Duodenal mucosa (tissue), 2 donors: ENCODE measurements at regions not wholly inside any gene's neighbourhood (a gene's known extent, or its start where the extent isn't known, plus 50 kb on each side); places are given as distances from the start of the nearest gene placed in this dataset.

Source experiments
- H3K27ac ChIP-seq: one replicate; pipeline ENCODE4 v1.7.0; 2013; ENCODE audit warnings: low read depth, low read length
- H3K27me3 ChIP-seq, 2 donors: one replicate each; pipeline ENCODE4 v1.7.0; 2013; ENCODE audit warnings: low read length in 2 of 2, control low read depth in 1 of 2; ENCODE audit not compliant: insufficient read depth in 2 of 2, control insufficient read depth in 1 of 2
- H3K36me3 ChIP-seq, 2 donors: one replicate each; pipeline ENCODE4 v1.7.0; 2013; ENCODE audit warnings: low read length in 2 of 2, control low read depth in 1 of 2; ENCODE audit not compliant: insufficient read depth in 2 of 2, control insufficient read depth in 1 of 2
- H3K4me1 ChIP-seq, 2 donors: one replicate each; pipeline ENCODE4 v1.7.0; 2013; ENCODE audit warnings: low read length in 2 of 2, control low read depth in 1 of 2; ENCODE audit not compliant: insufficient read depth in 2 of 2, control insufficient read depth in 1 of 2
- H3K4me3 ChIP-seq, 2 donors: one replicate each; pipeline ENCODE4 v1.7.0; 2013; ENCODE audit warnings: low read length in 2 of 2, low read depth in 1 of 2
- H3K9ac ChIP-seq, 2 donors: one replicate each; pipeline ENCODE4 v1.7.0; 2013; ENCODE audit warnings: low read length in 2 of 2, low read depth in 1 of 2
- H3K9me3 ChIP-seq, 2 donors: one replicate each; pipeline ENCODE4 v1.7.0; 2013; ENCODE audit warnings: low read length in 2 of 2, control low read depth in 1 of 2; ENCODE audit not compliant: control insufficient read depth in 1 of 2

DNA sequence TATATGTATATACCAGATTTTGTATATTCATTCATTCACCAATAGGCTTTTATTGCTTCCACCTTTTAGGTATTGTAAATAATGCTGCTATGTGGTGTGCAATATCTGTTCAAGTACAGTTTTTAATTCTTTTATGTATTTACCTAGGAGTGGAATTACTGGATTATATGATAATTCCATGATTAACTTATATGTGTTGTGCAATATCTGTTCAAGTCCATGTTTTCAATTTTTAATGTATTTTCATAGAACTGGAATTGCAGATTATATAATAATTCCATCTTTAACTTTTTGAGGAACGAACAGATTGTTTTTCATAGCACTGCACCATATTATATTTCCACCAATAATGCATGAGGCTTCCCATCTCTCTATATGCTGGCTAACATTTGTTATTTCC is 50.6 kb upstream of the L3MBTL4 start:
- Histone ChIP-seq H3K36me3 (no peaks in the 10 kb centered on the region), H3K4me1 (no peaks in the 10 kb centered on the region), H3K27ac (no peak overlapping the region), H3K9me3 (peaks cover 2 to 5% of the 10 kb centered on the region in 2 donors), H3K27me3 (no peaks in the 10 kb centered on the region), H3K9ac (no peak overlapping the region), H3K4me3 (no peak overlapping the region)

DNA sequence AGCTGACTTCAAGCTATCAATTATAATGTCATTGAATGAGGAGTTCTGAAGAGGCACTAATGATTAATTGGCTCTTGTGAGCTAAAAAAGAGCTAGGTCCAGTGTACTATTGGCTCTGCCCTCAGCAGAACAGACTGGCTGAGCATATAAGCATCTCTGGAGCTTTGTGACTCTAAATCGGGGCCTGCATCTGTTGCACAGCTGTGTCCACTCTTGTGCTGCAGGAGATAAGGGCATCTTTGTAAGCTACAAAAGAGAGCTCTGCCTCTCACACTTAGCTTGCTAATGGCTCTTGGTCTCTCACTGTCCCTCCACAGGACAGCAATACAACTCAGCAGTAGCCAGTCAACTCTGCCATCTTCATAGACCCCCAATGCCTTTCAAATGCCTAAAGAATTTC is 61.5 kb upstream of the L3MBTL4 start:
- H3K9me3 ChIP-seq = no peaks in the 10 kb centered on the region
- H3K27ac ChIP-seq = no peak overlapping the region
- H3K9ac ChIP-seq = no peak overlapping the region
- H3K4me1 ChIP-seq = no peaks in the 10 kb centered on the region
- no peak overlapping the region for H3K4me3 ChIP-seq
- H3K27me3 ChIP-seq = no peaks in the 10 kb centered on the region
- H3K36me3 ChIP-seq = no peaks in the 10 kb centered on the region

DNA sequence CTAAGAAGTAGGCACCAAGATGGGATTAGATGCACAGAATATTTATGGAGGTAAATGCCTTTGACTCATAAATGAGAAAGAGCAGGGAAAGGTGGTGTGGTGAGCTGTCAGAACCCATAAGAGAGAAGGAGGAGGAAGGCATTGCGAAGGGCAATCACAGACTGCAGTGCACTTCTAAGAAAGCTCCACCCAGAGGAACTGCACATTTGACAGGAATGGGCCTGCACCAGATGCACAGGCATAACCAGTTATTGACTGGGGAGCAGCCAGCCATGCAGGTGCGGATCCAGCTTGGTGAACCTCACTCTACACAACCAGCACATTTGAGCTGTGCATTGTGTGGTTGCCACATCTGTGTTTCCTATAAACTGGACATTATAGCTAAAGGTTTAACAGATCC is 62.2 kb upstream of the L3MBTL4 start:
- Histone ChIP-seq H3K27me3 (no peaks in the 10 kb centered on the region), H3K9ac (no peak overlapping the region), H3K9me3 (no peaks in the 10 kb centered on the region), H3K36me3 (no peaks in the 10 kb centered on the region), H3K4me1 (no peaks in the 10 kb centered on the region), H3K27ac (no peak overlapping the region), H3K4me3 (no peak overlapping the region)

DNA sequence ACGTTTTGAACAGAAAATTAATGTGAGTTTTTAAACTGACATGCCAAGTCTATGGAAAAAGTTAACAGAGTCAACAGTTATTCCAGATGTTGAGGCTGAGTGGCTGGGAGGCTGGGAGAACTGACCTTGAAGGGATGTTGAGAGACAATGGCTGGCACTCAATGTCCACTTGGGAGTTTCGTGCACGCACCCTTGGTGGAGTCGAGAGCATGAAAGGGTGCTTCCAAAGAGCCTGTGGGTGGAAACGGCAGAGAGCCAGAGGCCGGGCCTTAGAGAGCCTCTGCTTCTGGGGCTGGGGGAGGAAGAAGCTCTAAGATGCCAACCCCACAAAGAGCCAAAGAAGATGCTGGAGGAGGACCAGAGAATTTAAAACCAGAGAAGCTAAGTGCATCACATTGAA is 63.4 kb upstream of the L3MBTL4 start:
- Histone ChIP-seq H3K4me1 (no peaks in the 10 kb centered on the region), H3K9ac (no peak overlapping the region), H3K36me3 (no peaks in the 10 kb centered on the region), H3K9me3 (no peaks in the 10 kb centered on the region), H3K4me3 (no peak overlapping the region), H3K27ac (no peak overlapping the region), H3K27me3 (no peaks in the 10 kb centered on the region)

DNA sequence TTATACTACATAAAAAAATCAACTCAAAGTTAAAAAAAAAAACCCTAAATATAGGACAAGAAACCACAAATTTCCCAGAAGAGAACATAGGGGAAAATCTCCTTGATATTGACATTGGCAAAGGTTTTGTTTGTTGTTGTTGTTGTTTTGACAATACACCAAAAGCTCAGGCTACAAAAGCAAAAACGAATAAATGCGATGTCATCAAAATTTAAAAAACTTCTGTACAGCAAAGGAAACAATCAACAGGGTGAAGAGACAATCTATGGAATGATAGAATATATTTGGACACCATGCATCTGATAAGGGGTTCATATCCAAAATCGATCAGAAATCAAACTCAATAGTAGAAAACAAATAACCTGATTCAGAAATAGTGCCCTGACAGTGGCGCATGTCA is 65.0 kb upstream of the L3MBTL4 start:
- Histone ChIP-seq H3K4me1 (no peaks in the 10 kb centered on the region), H3K27me3 (no peaks in the 10 kb centered on the region), H3K36me3 (no peaks in the 10 kb centered on the region), H3K9me3 (no peaks in the 10 kb centered on the region), H3K9ac (no peak overlapping the region), H3K27ac (no peak overlapping the region), H3K4me3 (no peak overlapping the region)

DNA sequence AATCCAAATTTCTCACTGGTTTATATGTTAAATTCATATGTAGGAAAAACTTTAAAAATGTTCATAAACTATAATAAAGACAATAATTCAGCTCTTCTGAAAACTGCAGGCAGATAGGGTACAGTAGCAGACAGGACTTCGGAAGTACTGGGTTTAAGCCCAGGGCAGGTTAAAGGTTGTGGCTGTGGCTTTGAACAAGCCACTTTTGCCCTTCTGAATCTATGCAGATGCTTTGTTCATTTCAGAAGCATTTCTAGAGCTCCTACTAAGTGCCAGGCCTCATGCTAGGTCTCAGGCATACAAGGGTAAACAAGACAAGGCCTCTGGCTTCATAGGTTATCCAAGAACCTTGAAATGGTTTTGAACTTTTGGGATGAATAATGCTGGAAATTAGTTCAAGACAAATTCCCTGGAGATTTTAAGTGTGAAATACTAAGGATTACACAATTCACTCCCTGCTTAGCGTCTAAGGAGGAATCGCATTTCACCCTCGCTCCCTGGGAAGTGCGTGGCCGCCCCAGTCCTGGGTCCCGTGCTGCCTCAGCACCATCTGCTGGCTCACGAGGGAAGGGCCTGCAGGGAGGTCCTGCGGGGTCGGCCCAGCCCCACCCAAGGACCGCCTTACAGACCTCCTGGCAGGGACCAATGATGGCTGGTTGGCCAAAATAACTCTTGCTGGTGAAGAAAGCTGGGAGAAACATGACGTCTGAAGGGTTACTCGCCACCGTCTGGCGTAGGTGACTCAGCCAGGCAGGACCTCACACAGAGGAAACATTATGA is 67.7 kb upstream of the L3MBTL4 start:
- no peak overlapping the region for H3K9ac ChIP-seq
- no peaks in the 10 kb centered on the region for H3K9me3 ChIP-seq
- H3K27me3 ChIP-seq = peaks cover 0 to 3% of the 10 kb centered on the region in 2 donors
- H3K27ac ChIP-seq = no peak overlapping the region
- H3K36me3 ChIP-seq = no peaks in the 10 kb centered on the region
- H3K4me1 ChIP-seq = no peaks in the 10 kb centered on the region
- H3K4me3 ChIP-seq = no peak overlapping the region

DNA sequence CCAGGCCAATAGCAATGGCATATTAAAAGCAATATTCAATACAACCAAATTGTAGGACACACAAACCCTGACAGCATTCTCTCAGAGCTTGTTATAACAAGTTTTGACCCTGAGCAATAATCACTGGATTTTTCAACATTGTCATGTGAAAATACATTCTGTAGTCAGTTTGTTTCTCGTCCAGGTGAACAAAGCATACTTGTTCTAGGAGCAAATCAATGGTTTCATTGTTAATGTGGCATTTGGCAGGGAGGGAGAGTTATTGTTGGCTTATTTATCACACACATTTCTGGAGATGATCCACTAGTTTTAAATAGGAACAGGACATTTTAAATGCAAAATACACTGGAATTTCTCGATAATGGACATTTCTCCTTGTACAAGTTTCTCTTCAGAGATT is 69.9 kb upstream of the L3MBTL4 start:
- no peak overlapping the region for H3K27ac ChIP-seq
- no peak overlapping the region for H3K4me3 ChIP-seq
- no peak overlapping the region for H3K9ac ChIP-seq
- H3K36me3 ChIP-seq = no peaks in the 10 kb centered on the region
- H3K9me3 ChIP-seq = no peaks in the 10 kb centered on the region
- peaks cover 0 to 3% of the 10 kb centered on the region in 2 donors for H3K27me3 ChIP-seq
- H3K4me1 ChIP-seq = no peaks in the 10 kb centered on the region

DNA sequence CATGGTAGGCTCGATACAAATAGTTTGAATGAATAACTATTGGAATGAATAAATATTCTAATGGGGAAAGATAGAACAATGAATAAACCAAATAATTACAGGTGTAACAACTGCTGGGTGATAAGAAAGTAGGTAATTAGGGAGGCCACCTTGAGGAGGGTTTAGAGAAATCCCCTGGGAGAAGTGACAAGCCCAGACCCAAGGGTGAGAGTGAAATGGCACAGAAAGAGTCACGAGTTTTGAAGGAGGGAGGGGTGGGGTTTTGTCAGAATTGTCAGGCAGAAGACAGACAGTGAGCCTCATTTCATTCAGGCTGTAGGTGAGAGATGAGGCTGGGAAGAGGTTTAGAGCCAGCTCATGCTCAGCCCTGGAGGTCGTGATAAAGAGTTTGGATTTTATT is 71.6 kb upstream of the L3MBTL4 start:
- Histone ChIP-seq H3K36me3 (no peaks in the 10 kb centered on the region), H3K9ac (no peak overlapping the region), H3K9me3 (no peaks in the 10 kb centered on the region), H3K4me3 (no peak overlapping the region), H3K27ac (no peak overlapping the region), H3K4me1 (no peaks in the 10 kb centered on the region), H3K27me3 (peaks cover 0 to 3% of the 10 kb centered on the region in 2 donors)

DNA sequence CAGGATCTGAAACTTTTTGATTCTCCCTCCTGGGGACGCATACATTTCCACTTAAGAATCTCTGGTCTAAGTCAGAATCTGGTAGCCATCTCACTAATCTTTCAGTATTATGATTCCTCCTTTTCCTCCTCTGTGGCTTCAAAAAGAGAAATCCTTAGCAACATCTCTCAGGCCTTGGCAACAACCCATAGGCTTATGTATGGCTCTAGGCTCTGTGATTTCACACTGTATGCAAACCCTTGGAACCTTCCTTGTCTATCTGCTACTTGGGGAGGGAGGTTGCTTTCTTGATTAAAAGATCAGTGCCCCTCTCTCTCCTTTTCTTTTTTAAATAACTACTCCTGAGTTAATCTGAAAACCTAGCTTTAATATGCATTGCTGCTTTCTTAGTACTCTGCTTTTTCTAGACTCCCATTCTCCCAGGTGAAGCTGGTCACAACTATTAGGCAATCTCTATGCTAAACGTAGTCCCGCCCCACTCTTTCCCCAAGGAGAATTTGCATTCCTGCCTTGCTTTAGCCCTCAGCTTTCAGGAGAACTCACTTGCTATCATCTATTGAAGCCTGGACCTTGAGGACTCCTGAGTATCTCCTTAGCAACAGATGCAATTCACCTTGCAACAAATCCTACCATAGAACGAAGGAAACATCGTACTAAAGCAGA is 72.2 kb upstream of the L3MBTL4 start:
- Histone ChIP-seq H3K9ac (no peak overlapping the region), H3K27ac (no peak overlapping the region), H3K27me3 (peaks cover 0 to 3% of the 10 kb centered on the region in 2 donors), H3K9me3 (no peaks in the 10 kb centered on the region), H3K4me1 (no peaks in the 10 kb centered on the region), H3K36me3 (no peaks in the 10 kb centered on the region), H3K4me3 (no peak overlapping the region)

DNA sequence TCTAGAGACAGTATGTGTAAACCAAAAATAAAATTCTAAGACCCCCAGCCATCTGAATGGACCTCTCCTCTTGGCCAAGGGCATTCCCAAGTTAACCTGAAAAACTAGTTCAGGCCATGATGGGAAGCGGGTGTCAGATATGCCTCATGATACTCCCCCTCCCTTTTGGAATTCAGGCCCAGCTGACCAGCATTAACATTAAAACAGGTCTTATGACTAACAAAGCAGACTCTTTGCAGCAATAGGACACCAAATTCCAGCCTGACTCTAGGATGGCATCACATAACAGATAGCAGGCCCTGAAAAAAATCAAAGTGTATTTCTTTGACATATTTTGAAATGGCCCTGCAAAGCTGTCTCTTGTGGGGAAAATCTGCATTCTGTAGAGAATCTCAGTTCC is 73.3 kb upstream of the L3MBTL4 start:
- Histone ChIP-seq H3K4me1 (no peaks in the 10 kb centered on the region), H3K27ac (no peak overlapping the region), H3K9me3 (no peaks in the 10 kb centered on the region), H3K27me3 (peaks cover 0 to 3% of the 10 kb centered on the region in 2 donors), H3K36me3 (no peaks in the 10 kb centered on the region), H3K9ac (no peak overlapping the region), H3K4me3 (no peak overlapping the region)
